HepG2 (cell line): ENCODE measurements at regions not wholly inside any gene's neighbourhood (a gene's known extent, or its start where the extent isn't known, plus 50 kb on each side); places are given as distances from the start of the nearest gene placed in this dataset.
A peak's percentile ranks its signal among the peaks of the same experiment; 100 is the strongest.

Experiments used
- ADNP ChIP-seq: sonication (generic); formaldehyde crosslinking; IDR thresholded peaks from 2 replicates; pipeline ENCODE4 v1.4.0; 2020; ENCODE audit warnings: missing genetic modification reagents
- AGO2 ChIP-seq: fragments of 200-400 bp; formaldehyde crosslinking; optimal IDR thresholded peaks from 2 replicates; pipeline ENCODE3; 2017; ENCODE audit warnings: mild to moderate bottlenecking, low read depth, low read length, moderate library complexity
- BHLHE40 ChIP-seq: IDR thresholded peaks from 2 replicates; pipeline ENCODE4 v1.6.1; 2011; ENCODE audit warnings: low read length, improper control_type of control experiment
- BORCS8-MEF2B ChIP-seq: sonication (generic); formaldehyde crosslinking; IDR thresholded peaks from 2 replicates; pipeline ENCODE4 v1.8.0; 2022; ENCODE audit warnings: mild to moderate bottlenecking, missing genetic modification reagents
- BRD4 ChIP-seq: sonication (generic); formaldehyde crosslinking; IDR thresholded peaks from 2 replicates; pipeline ENCODE4 v1.4.0; 2020; ENCODE audit warnings: missing genetic modification reagents
- FOSL2 ChIP-seq: sonication (generic); formaldehyde crosslinking; IDR thresholded peaks from 2 replicates; pipeline ENCODE4 v1.4.0; 2020; ENCODE audit warnings: missing genetic modification reagents
- LCORL ChIP-seq, 2 experiments: fragments of 450-650 bp in 1 of 2; sonication (generic) in 1 of 2; formaldehyde crosslinking in 1 of 2; IDR thresholded peaks; 2 replicates each; pipeline versions ENCODE4 v1.5.0 to v1.6.1; 2017 to 2020; ENCODE audit warnings: antibody characterized with exemption in 1 of 2, missing genetic modification reagents in 1 of 2
- MTF1 ChIP-seq: sonication (generic); formaldehyde crosslinking; IDR thresholded peaks from 2 replicates; pipeline ENCODE4 v1.5.0; 2020; ENCODE audit warnings: missing genetic modification reagents
- MXD3 ChIP-seq: IDR thresholded peaks from 2 replicates; pipeline ENCODE4 v1.6.1; 2016; ENCODE audit warnings: mild to moderate bottlenecking, missing biosample characterization, missing genetic modification reagents
- NFYC ChIP-seq: IDR thresholded peaks from 2 replicates; pipeline ENCODE4 v1.6.1; 2016; ENCODE audit warnings: missing genetic modification reagents, missing compliant biosample characterization
- ONECUT2 ChIP-seq: sonication (generic); formaldehyde crosslinking; IDR thresholded peaks from 2 replicates; pipeline ENCODE4 v1.4.0; 2020; ENCODE audit warnings: missing genetic modification reagents
- POLR2AphosphoS2 ChIP-seq: IDR thresholded peaks from 2 replicates; pipeline ENCODE4 v1.6.1; 2011; ENCODE audit warnings: low read depth, low read length, improper control_type of control experiment
- SP140L ChIP-seq: sonication (generic); formaldehyde crosslinking; IDR thresholded peaks from 2 replicates; pipeline ENCODE4 v1.4.0; 2020; ENCODE audit warnings: missing genetic modification reagents, borderline replicate concordance
- SPEN ChIP-seq: sonication (generic); formaldehyde crosslinking; IDR thresholded peaks from 2 replicates; pipeline ENCODE4 v1.5.1; 2020; ENCODE audit warnings: low read depth, mild to moderate bottlenecking, missing genetic modification reagents
- TFDP2 ChIP-seq: sonication (generic); formaldehyde crosslinking; IDR thresholded peaks from 2 replicates; pipeline ENCODE4 v1.4.0; 2020; ENCODE audit warnings: missing genetic modification reagents
- TSC22D2 ChIP-seq: sonication (generic); formaldehyde crosslinking; IDR thresholded peaks from 2 replicates; pipeline ENCODE4 v1.5.1; 2020; ENCODE audit warnings: missing genetic modification reagents, mild to moderate bottlenecking, borderline replicate concordance
- ZBTB10 ChIP-seq: sonication (generic); formaldehyde crosslinking; IDR thresholded peaks from 2 replicates; pipeline ENCODE4 v1.4.0; 2020; ENCODE audit warnings: missing genetic modification reagents, borderline replicate concordance
- ZBTB39 ChIP-seq: sonication (generic); formaldehyde crosslinking; IDR thresholded peaks from 2 replicates; pipeline ENCODE4 v1.5.0; 2020; ENCODE audit warnings: missing genetic modification reagents
- ZFP90 ChIP-seq: sonication (generic); formaldehyde crosslinking; IDR thresholded peaks from 2 replicates; pipeline ENCODE4 v1.8.0; 2022; ENCODE audit warnings: missing genetic modification reagents, mild to moderate bottlenecking, inconsistent platforms, borderline replicate concordance
- ZNF337 ChIP-seq: sonication (generic); formaldehyde crosslinking; IDR thresholded peaks from 2 replicates; pipeline ENCODE4 v1.5.1; 2020; ENCODE audit warnings: missing genetic modification reagents, low read depth, mild to moderate bottlenecking, borderline replicate concordance
- ZNF737 ChIP-seq: sonication (generic); formaldehyde crosslinking; IDR thresholded peaks from 2 replicates; pipeline ENCODE4 v1.5.0; 2020; ENCODE audit warnings: missing genetic modification reagents, mild to moderate bottlenecking, borderline replicate concordance
- ZNF766 ChIP-seq: sonication (generic); formaldehyde crosslinking; IDR thresholded peaks from 2 replicates; pipeline ENCODE4 v1.5.0; 2020; ENCODE audit warnings: missing genetic modification reagents, borderline replicate concordance
- ZSCAN29 ChIP-seq: sonication (generic); formaldehyde crosslinking; conservative IDR thresholded peaks from 2 replicates; pipeline ENCODE4 v1.4.0; 2020; ENCODE audit warnings: mild to moderate bottlenecking, missing genetic modification reagents
- ZSCAN31 ChIP-seq: sonication (generic); formaldehyde crosslinking; IDR thresholded peaks from 2 replicates; pipeline ENCODE4 v1.5.0; 2020; ENCODE audit warnings: low read depth, mild to moderate bottlenecking, missing genetic modification reagents

GRCh38 chr6:137697267-137697938 lies 169.7 kb upstream of the TNFAIP3 start (continued):
- TF ChIP-seq ZBTB10 (CRISPR knock-in tag) = no peak
- no peak; the same call in 1 of the 2 replicates for TF ChIP-seq ZNF337
- no peak for TF ChIP-seq LCORL (IDR thresholded peaks at IDR 0.05)
- peak; percentile 75; the same call in 1 of the 2 replicates for TF ChIP-seq LCORL (CRISPR knock-in tag; IDR thresholded peaks at IDR 0.05)
- peak; percentile 91; the same call in 1 of the 2 replicates for TF ChIP-seq SPEN
- no peak for TF ChIP-seq MTF1 (CRISPR knock-in tag)
- no peak for TF ChIP-seq TFDP2 (CRISPR knock-in tag)
- peak; percentile 48; the same call in 1 of the 2 replicates for TF ChIP-seq ZFP90
- no peak for TF ChIP-seq AGO2
- peak; percentile 65; the same call in 1 of the 2 replicates for TF ChIP-seq ZSCAN31 (CRISPR knock-in tag)
- TF ChIP-seq ZNF737 = no peak
- 0 out of 2 replicates have a peak, but pooled peaks have one; percentile 21 for TF ChIP-seq TSC22D2 (CRISPR knock-in tag)
- TF ChIP-seq ZBTB39 = 0 out of 2 replicates have a peak, but pooled peaks have one; percentile 45
- TF ChIP-seq ZSCAN29 (CRISPR knock-in tag) = peak; percentile 86; the same call in 1 of the 2 replicates
- no peak for TF ChIP-seq BORCS8-MEF2B (CRISPR knock-in tag)
- TF ChIP-seq BRD4 (CRISPR knock-in tag) = 0 out of 2 replicates have a peak, but pooled peaks have one; percentile 22
- TF ChIP-seq ZNF766 (CRISPR knock-in tag) = peak; percentile 46; the same call in 1 of the 2 replicates
- no peak for TF ChIP-seq ADNP
- TF ChIP-seq POLR2AphosphoS2 = no peak
- 0 out of 2 replicates have a peak, but pooled peaks have one; percentile 13 for TF ChIP-seq MXD3 (CRISPR knock-in tag)
- no peak for TF ChIP-seq BHLHE40
- peak; percentile 61 for TF ChIP-seq FOSL2 (CRISPR knock-in tag)
- no peak for TF ChIP-seq NFYC
- peak; percentile 96 for TF ChIP-seq SP140L (CRISPR knock-in tag)
- no peak for TF ChIP-seq ONECUT2 (CRISPR knock-in tag)
